ENCODE measurements at regions not wholly inside any gene's neighbourhood (a gene's known extent, or its start where the extent isn't known, plus 50 kb on each side); places are given as distances from the start of the nearest gene placed in this dataset.

GRCh38 chr5:91477408-91477807 is 94.3 kb upstream of the ARRDC3 start:
- no peak for TF ChIP-seq POLR2A (IDR thresholded peaks at IDR 0.05; ENCODE audit: low read length)
- no peak for TF ChIP-seq GATA1 (IDR thresholded peaks at IDR 0.05; ENCODE audit: low read depth, low read length)
